ENCODE measurements at regions not wholly inside any gene's neighbourhood (a gene's known extent, or its start where the extent isn't known, plus 50 kb on each side); places are given as distances from the start of the nearest gene placed in this dataset.

GRCh38 chr18:27715751-27716150 lies 461.2 kb downstream of the CDH2 start:
- intact Hi-C loops (cut with micrococcal nuclease) = no loop called here
- Histone ChIP-seq H3K36me3 (replicated peaks in 1 of 2; ENCODE audit: control insufficient read depth in 1 of 2, insufficient read depth in 2 of 2, low read length in 2 of 2) (no peaks in the 10 kb centered on the region), H3K4me3 (replicated peaks in 1 of 3; ENCODE audit: low read depth in 2 of 3, low read length in 3 of 3) (no peak overlapping the region), H3K9ac (ENCODE audit: insufficient read depth, low read length, poor library complexity, severe bottlenecking) (no peak overlapping the region), H3K4me1 (ENCODE audit: control insufficient read depth in 1 of 2, insufficient read depth in 2 of 2, low read length in 2 of 2) (no peaks in the 10 kb centered on the region), H3K27me3 (ENCODE audit: control insufficient read depth in 2 of 2, insufficient read depth in 2 of 2, low read length in 2 of 2) (no peaks in the 10 kb centered on the region), H3K4me2 (replicated peaks; ENCODE audit: extremely low read depth, low read length, poor library complexity, severe bottlenecking) (no peak overlapping the region), H2AFZ (ENCODE audit: insufficient read depth, low read depth, low read length, poor library complexity, severe bottlenecking) (no peak overlapping the region), H3K79me2 (ENCODE audit: insufficient read depth, low read length) (no peaks in the 10 kb centered on the region), H3K27ac (ENCODE audit: low read depth in 1 of 2, low read length in 2 of 2) (no peak overlapping the region), H3K9me3 (replicated peaks in 1 of 2; ENCODE audit: control insufficient read depth in 1 of 2, insufficient read depth in 1 of 2, low read length in 2 of 2) (peaks cover 6 to 7% of the 10 kb centered on the region in 2 donors), H4K20me1 (ENCODE audit: insufficient read depth, low read length) (no peaks in the 10 kb centered on the region)
- WGBS (ENCODE audit: insufficient coverage) = no CpG with 5 or more reads among the region's 3 CpGs
- Mint-ChIP-seq H3K4me1 (no peaks in the 10 kb centered on the region), H3K27ac (no peak overlapping the region), H3K4me3 (no peak overlapping the region), H3K36me3 (no peaks in the 10 kb centered on the region), H3K27me3 (ENCODE audit: low read depth in 3 of 3) (no peaks in the 10 kb centered on the region), H3K9me3 (peaks cover 0 to 8% (median 0%) of the 10 kb centered on the region in 7 donors)
- no peak for DNase-seq
- TF ChIP-seq CTCF (IDR thresholded peaks at IDR 0.05) = no peak

GRCh38 chr18:27713738-27714095 lies 463.2 kb downstream of the CDH2 start:
- Histone ChIP-seq H3K4me2 (replicated peaks; ENCODE audit: extremely low read depth, low read length, poor library complexity, severe bottlenecking) (no peak overlapping the region), H3K9me3 (replicated peaks in 1 of 2; ENCODE audit: control insufficient read depth in 1 of 2, insufficient read depth in 1 of 2, low read length in 2 of 2) (peaks cover 6 to 7% of the 10 kb centered on the region in 2 donors), H3K9ac (ENCODE audit: insufficient read depth, low read length, poor library complexity, severe bottlenecking) (no peak overlapping the region), H3K36me3 (replicated peaks in 1 of 2; ENCODE audit: control insufficient read depth in 1 of 2, insufficient read depth in 2 of 2, low read length in 2 of 2) (no peaks in the 10 kb centered on the region), H3K4me3 (replicated peaks in 1 of 3; ENCODE audit: low read depth in 2 of 3, low read length in 3 of 3) (no peak overlapping the region), H3K79me2 (ENCODE audit: insufficient read depth, low read length) (no peaks in the 10 kb centered on the region), H4K20me1 (ENCODE audit: insufficient read depth, low read length) (no peaks in the 10 kb centered on the region), H3K27me3 (ENCODE audit: control insufficient read depth in 2 of 2, insufficient read depth in 2 of 2, low read length in 2 of 2) (no peaks in the 10 kb centered on the region), H3K4me1 (ENCODE audit: control insufficient read depth in 1 of 2, insufficient read depth in 2 of 2, low read length in 2 of 2) (no peaks in the 10 kb centered on the region), H2AFZ (ENCODE audit: insufficient read depth, low read depth, low read length, poor library complexity, severe bottlenecking) (no peak overlapping the region), H3K27ac (ENCODE audit: low read depth in 1 of 2, low read length in 2 of 2) (no peak overlapping the region)
- no CpG with 5 or more reads among the region's 3 CpGs for WGBS (ENCODE audit: insufficient coverage)
- TF ChIP-seq CTCF (IDR thresholded peaks at IDR 0.05) = no peak
- Mint-ChIP-seq H3K9me3 (peaks cover 0 to 8% (median 0%) of the 10 kb centered on the region in 7 donors), H3K27ac (no peak overlapping the region), H3K27me3 (ENCODE audit: low read depth in 3 of 3) (no peaks in the 10 kb centered on the region), H3K36me3 (no peaks in the 10 kb centered on the region), H3K4me1 (no peaks in the 10 kb centered on the region), H3K4me3 (no peak overlapping the region)
- intact Hi-C loops (cut with micrococcal nuclease) = no loop called here
- DNase-seq = no peak
